ENCODE measurements at regions not wholly inside any gene's neighbourhood (a gene's known extent, or its start where the extent isn't known, plus 50 kb on each side); places are given as distances from the start of the nearest gene placed in this dataset.
A peak's percentile ranks its signal among the peaks of the same experiment; 100 is the strongest.
"Not testable (repeated sequence)": the region's sequence is repeated elsewhere in the genome, so short reads cannot be mapped to it uniquely, and the experiment has no call there.

- no peak for DNase-seq
These were observed 290.4 kb upstream of the DYNLRB2 start for GRCh38 chr16:80250381-80250780.

GRCh38 chr16:80243303-80243702, 297.5 kb upstream of the DYNLRB2 start:
- not testable (repeated sequence) for DNase-seq

- DNase-seq, result not testable (repeated sequence)
These were observed 298.5 kb upstream of the DYNLRB2 start for GRCh38 chr16:80242279-80242678.

- no peak for DNase-seq
These were observed 307.5 kb upstream of the DYNLRB2 start for GRCh38 chr16:80233097-80233835.

GRCh38 chr16:80231888-80232287, 308.9 kb upstream of the DYNLRB2 start:
- no peak for DNase-seq

GRCh38 chr16:80231121-80231520, 309.7 kb upstream of the DYNLRB2 start:
- no peak for DNase-seq

- DNase-seq, result no peak
These were observed 310.3 kb upstream of the DYNLRB2 start for GRCh38 chr16:80230328-80231120.

GRCh38 chr16:80226499-80226898, 314.3 kb upstream of the DYNLRB2 start:
- no peak for DNase-seq

- no peak for DNase-seq
These were observed 330.0 kb upstream of the DYNLRB2 start for GRCh38 chr16:80210787-80211186.

GRCh38 chr16:80208743-80209142, 332.1 kb upstream of the DYNLRB2 start:
- DNase-seq, result no peak

GRCh38 chr16:80208015-80208414, 332.8 kb upstream of the DYNLRB2 start:
- no peak for DNase-seq

GRCh38 chr16:80203821-80204220, 337.0 kb upstream of the DYNLRB2 start:
- no peak for DNase-seq

GRCh38 chr16:80202831-80203413, 337.9 kb upstream of the DYNLRB2 start:
- no peak for DNase-seq

- DNase-seq, result no peak
These were observed 340.7 kb upstream of the DYNLRB2 start for GRCh38 chr16:80200079-80200478.

GRCh38 chr16:80199614-80200013, 341.2 kb upstream of the DYNLRB2 start:
- no peak for DNase-seq

- peak; percentile 52 for DNase-seq
These were observed 342.2 kb upstream of the DYNLRB2 start for GRCh38 chr16:80198311-80199299.

GRCh38 chr16:80197741-80198201, 343.0 kb upstream of the DYNLRB2 start:
- DNase-seq, result no peak

GRCh38 chr16:80191928-80192327, 348.9 kb upstream of the DYNLRB2 start:
- no peak for DNase-seq

- no peak for DNase-seq
These were observed 351.2 kb upstream of the DYNLRB2 start for GRCh38 chr16:80189476-80190175.

- no peak for DNase-seq
These were observed 364.7 kb upstream of the DYNLRB2 start for GRCh38 chr16:80176114-80176513.

- DNase-seq, result no peak
These were observed 365.8 kb upstream of the DYNLRB2 start for GRCh38 chr16:80175011-80175410.

GRCh38 chr16:80174416-80174815, 366.4 kb upstream of the DYNLRB2 start:
- DNase-seq, result no peak

Measured in NCI-H2081 treated with DMSO at 0.1 percent for 48 hours (cell line).